K562 (cell line): ENCODE measurements at regions not wholly inside any gene's neighbourhood (a gene's known extent, or its start where the extent isn't known, plus 50 kb on each side); places are given as distances from the start of the nearest gene placed in this dataset.

Experiments used
- ATAC-seq: fragments of 200-7000 bp; cut with Tn5 transposase; 3 replicates; pipeline ENCODE4 v1.9.1; 2020; ENCODE audit warnings: moderate library complexity
- BruUV-seq: library from RNA; stranded (reverse); fragments of 400-500 nt; replicated peaks from 2 replicates; lab custom pipeline; 2021; lab: Mats Ljungman, UMichigan
- CTCF ChIA-PET: fragments of 300-600 bp; formaldehyde crosslinking; extraction: SDS; loops from one replicate; lab custom pipeline; 2021; ENCODE audit warnings: low intra/inter-chr PET ratio; lab: Yijun Ruan, JAX
- POLR2A ChIA-PET: fragments of 300-600, 350-650 bp; sonication (Branson Sonifier 250); formaldehyde crosslinking; extraction: SDS; loops from one replicate; lab custom pipeline; 2021; ENCODE audit warnings: antibody characterized with exemption, inconsistent platforms; lab: Yijun Ruan, JAX
- DNase-seq, 4 experiments: peaks; one replicate each; pipeline versions ENCODE4 v3.0.0 to v3.0.0-alpha.2; 2011 to 2018; ENCODE audit warnings: low spot score in 3 of 4, mixed read lengths in 3 of 4; ENCODE audit errors: extremely low read depth in 1 of 4
- FAIRE-seq: peaks from 2 replicates; lab custom pipeline; 2011; peaks lifted over from hg19 to GRCh38; lab: Jason Lieb, UNC
- H2AFZ ChIP-seq: 2 replicates; pipeline ENCODE4 v1.6.0; 2011; ENCODE audit warnings: low read depth, low read length, control low read depth, inconsistent platforms
- H3K27ac ChIP-seq: fragments of 200-600 bp; 3 replicates; pipeline ENCODE4 v1.8.0; 2011; ENCODE audit warnings: low read depth, mild to moderate bottlenecking, control low read depth, inconsistent platforms, low read length, moderate library complexity, mixed read lengths; ENCODE audit errors: extremely low read depth
- H3K27me3 ChIP-seq, 2 experiments: fragments of 300-600 bp in 1 of 2; 2 replicates in 1 of 2; 3 replicates in 1 of 2; pipeline versions ENCODE4 v1.6.0 to v1.8.0; 2011; ENCODE audit warnings: inconsistent platforms in 2 of 2, low read length in 2 of 2, mild to moderate bottlenecking in 1 of 2, mixed read lengths in 1 of 2, moderate library complexity in 1 of 2; ENCODE audit not compliant: control insufficient read depth in 2 of 2, insufficient read depth in 2 of 2
- H3K36me3 ChIP-seq: fragments of 300-600 bp; 3 replicates; pipeline ENCODE4 v1.8.0; 2011; ENCODE audit warnings: mild to moderate bottlenecking, low read length, inconsistent platforms; ENCODE audit not compliant: control insufficient read depth, insufficient read depth
- H3K4me1 ChIP-seq, 2 experiments: fragments of 200-600 bp in 1 of 2; replicated peaks in 1 of 2; 2 replicates in 1 of 2; 3 replicates in 1 of 2; pipeline versions ENCODE4 v1.5.1 to v1.8.0; 2011; ENCODE audit warnings: inconsistent platforms in 2 of 2, low read length in 2 of 2, mild to moderate bottlenecking in 1 of 2, mixed read lengths in 1 of 2, moderate library complexity in 1 of 2; ENCODE audit not compliant: control insufficient read depth in 2 of 2, insufficient read depth in 2 of 2
- H3K4me2 ChIP-seq: 2 replicates; pipeline ENCODE4 v1.6.1; 2011; ENCODE audit warnings: low read length, control low read depth, inconsistent platforms, mixed read lengths; ENCODE audit not compliant: insufficient read depth
- H3K4me3 ChIP-seq: fragments of 200-600 bp; sonication (generic), shearing (Covaris generic); 2 replicates; pipeline ENCODE4 v1.5.1; 2016; ENCODE audit warnings: control low read depth, inconsistent platforms
- H3K79me2 ChIP-seq: fragments of 200-600 bp; 3 replicates; pipeline ENCODE4 v1.8.0; 2011; ENCODE audit warnings: low read length, inconsistent platforms; ENCODE audit not compliant: control insufficient read depth, insufficient read depth
- H3K9ac ChIP-seq, 2 experiments: 2 replicates each; pipeline versions ENCODE4 v1.6.0 to v1.6.1; 2011; ENCODE audit warnings: low read depth in 2 of 2, low read length in 2 of 2, control low read depth in 1 of 2, inconsistent platforms in 1 of 2, mild to moderate bottlenecking in 1 of 2, mixed read lengths in 1 of 2; ENCODE audit not compliant: insufficient read depth in 1 of 2
- H3K9me1 ChIP-seq: one replicate; pipeline ENCODE4 v1.6.0; 2011; ENCODE audit warnings: inconsistent platforms, mild to moderate bottlenecking, low read length, moderate library complexity; ENCODE audit not compliant: control insufficient read depth, insufficient read depth
- H3K9me3 ChIP-seq: replicated peaks from 2 replicates; pipeline ENCODE4 v1.5.1; 2011; ENCODE audit warnings: low read depth, low read length, inconsistent platforms; ENCODE audit not compliant: control insufficient read depth, insufficient read depth
- H4K20me1 ChIP-seq: replicated peaks from 2 replicates; pipeline ENCODE4 v1.6.1; 2011; ENCODE audit warnings: low read length, inconsistent platforms, mixed read lengths; ENCODE audit not compliant: control insufficient read depth, insufficient read depth
- AFF1 ChIP-seq, 2 experiments: fragments of 450-650 bp; IDR thresholded peaks; 2 replicates each; pipeline ENCODE4 v1.6.1; 2018; ENCODE audit warnings: mild to moderate bottlenecking in 2 of 2, low read depth in 1 of 2; ENCODE audit not compliant: partially characterized antibody in 2 of 2
- E2F3 ChIP-seq: fragments of 250-450 bp; sonication (Bioruptor Pico); IDR thresholded peaks from 2 replicates; pipeline ENCODE4 v1.4.0; 2020; ENCODE audit warnings: mild to moderate bottlenecking
- E2F5 ChIP-seq: sonication (generic); formaldehyde crosslinking; IDR thresholded peaks from 2 replicates; pipeline ENCODE4 v1.8.0; 2022; ENCODE audit warnings: mild to moderate bottlenecking, missing genetic modification reagents
- HBP1 ChIP-seq: fragments of 450-650 bp; formaldehyde crosslinking; IDR thresholded peaks from 2 replicates; pipeline ENCODE4 v1.4.0; 2022; ENCODE audit warnings: missing genetic modification characterization
- MYBL2 ChIP-seq, 2 experiments: fragments of 450-650 bp in 1 of 2; sonication (generic) in 1 of 2; formaldehyde crosslinking in 1 of 2; IDR thresholded peaks; 2 replicates each; pipeline versions ENCODE4 v1.6.1 to v1.8.1; 2017 to 2022; ENCODE audit warnings: borderline replicate concordance in 1 of 2, inconsistent platforms in 1 of 2, low read depth in 1 of 2, mild to moderate bottlenecking in 1 of 2, missing genetic modification reagents in 1 of 2, moderate library complexity in 1 of 2
- POLR2AphosphoS5 ChIP-seq: IDR thresholded peaks from 2 replicates; pipeline ENCODE4 v1.6.1; 2011; ENCODE audit warnings: mild to moderate bottlenecking, low read depth, low read length, moderate library complexity; ENCODE audit not compliant: control insufficient read depth, insufficient read depth
- SNAPC5 ChIP-seq: fragments of 250-450 bp; sonication (Bioruptor Pico); IDR thresholded peaks from 2 replicates; pipeline ENCODE4 v1.8.0; 2021; ENCODE audit warnings: moderate library complexity, mild to moderate bottlenecking, inconsistent platforms
- ZNF436 ChIP-seq: fragments of 250-450, 450-650 bp; sonication (Bioruptor Pico); formaldehyde crosslinking; IDR thresholded peaks from 2 replicates; pipeline ENCODE4 v1.7.0; 2020; ENCODE audit warnings: mild to moderate bottlenecking
- WGBS: fragments of 100-300 bp; shearing (Covaris generic); methylation state at CpG from one replicate; pipeline ENCODE4 v1.1.6; 2016; ENCODE audit warnings: low coverage, mixed read lengths; ENCODE audit not compliant: insufficient coverage; ENCODE audit errors: missing lambda C conversion rate; 5-methylcytosine and 5-hydroxymethylcytosine counted together
- in situ Hi-C: fragments of 300-500 bp; cut with MboI; formaldehyde crosslinking; loops from 4 replicates; pipeline ENCODE4 v1.15.0; 2018; ENCODE audit warnings: inconsistent platforms, mixed read lengths
- intact Hi-C: fragments of 100-400 bp; cut with micrococcal nuclease; formaldehyde crosslinking; loops from 2 replicates; pipeline ENCODE4 v1.14.2; 2022
- TF ChIP-seq, protein P1 (sequence below): sonication (generic); formaldehyde crosslinking; IDR thresholded peaks from 2 replicates; pipeline ENCODE4 v1.8.0; 2022; ENCODE audit warnings: mild to moderate bottlenecking, missing genetic modification reagents, borderline replicate concordance
- TF ChIP-seq, protein P2 (sequence below): fragments of 450-650 bp; IDR thresholded peaks from 2 replicates; pipeline ENCODE4 v1.6.1; 2017; ENCODE audit warnings: antibody characterized with exemption

GRCh38 chr4:81528200-81528599 lies 56.5 kb upstream of the RASGEF1B start:
- FAIRE-seq: no peak
- TF ChIP-seq, protein P1, sequence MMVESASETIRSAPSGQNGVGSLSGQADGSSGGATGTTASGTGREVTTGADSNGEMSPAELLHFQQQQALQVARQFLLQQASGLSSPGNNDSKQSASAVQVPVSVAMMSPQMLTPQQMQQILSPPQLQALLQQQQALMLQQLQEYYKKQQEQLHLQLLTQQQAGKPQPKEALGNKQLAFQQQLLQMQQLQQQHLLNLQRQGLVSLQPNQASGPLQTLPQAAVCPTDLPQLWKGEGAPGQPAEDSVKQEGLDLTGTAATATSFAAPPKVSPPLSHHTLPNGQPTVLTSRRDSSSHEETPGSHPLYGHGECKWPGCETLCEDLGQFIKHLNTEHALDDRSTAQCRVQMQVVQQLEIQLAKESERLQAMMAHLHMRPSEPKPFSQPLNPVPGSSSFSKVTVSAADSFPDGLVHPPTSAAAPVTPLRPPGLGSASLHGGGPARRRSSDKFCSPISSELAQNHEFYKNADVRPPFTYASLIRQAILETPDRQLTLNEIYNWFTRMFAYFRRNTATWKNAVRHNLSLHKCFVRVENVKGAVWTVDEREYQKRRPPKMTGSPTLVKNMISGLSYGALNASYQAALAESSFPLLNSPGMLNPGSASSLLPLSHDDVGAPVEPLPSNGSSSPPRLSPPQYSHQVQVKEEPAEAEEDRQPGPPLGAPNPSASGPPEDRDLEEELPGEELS (CRISPR knock-in tag): no peak
- TF ChIP-seq POLR2AphosphoS5 (no peak), ZNF436 (no peak), MYBL2 (IDR thresholded peaks at IDR 0.05; ENCODE audit: low read depth) (no peak), MYBL2 (CRISPR knock-in tag; IDR thresholded peaks at IDR 0.05; ENCODE audit: borderline replicate concordance) (no peak), SNAPC5 (CRISPR knock-in tag) (no peak), AFF1 (IDR thresholded peaks at IDR 0.05; ENCODE audit: low read depth in 1 of 2, partially characterized antibody in 2 of 2) (no peak), HBP1 (no peak), E2F5 (CRISPR knock-in tag) (no peak), E2F3 (CRISPR knock-in tag) (no peak)
- TF ChIP-seq, protein P2, sequence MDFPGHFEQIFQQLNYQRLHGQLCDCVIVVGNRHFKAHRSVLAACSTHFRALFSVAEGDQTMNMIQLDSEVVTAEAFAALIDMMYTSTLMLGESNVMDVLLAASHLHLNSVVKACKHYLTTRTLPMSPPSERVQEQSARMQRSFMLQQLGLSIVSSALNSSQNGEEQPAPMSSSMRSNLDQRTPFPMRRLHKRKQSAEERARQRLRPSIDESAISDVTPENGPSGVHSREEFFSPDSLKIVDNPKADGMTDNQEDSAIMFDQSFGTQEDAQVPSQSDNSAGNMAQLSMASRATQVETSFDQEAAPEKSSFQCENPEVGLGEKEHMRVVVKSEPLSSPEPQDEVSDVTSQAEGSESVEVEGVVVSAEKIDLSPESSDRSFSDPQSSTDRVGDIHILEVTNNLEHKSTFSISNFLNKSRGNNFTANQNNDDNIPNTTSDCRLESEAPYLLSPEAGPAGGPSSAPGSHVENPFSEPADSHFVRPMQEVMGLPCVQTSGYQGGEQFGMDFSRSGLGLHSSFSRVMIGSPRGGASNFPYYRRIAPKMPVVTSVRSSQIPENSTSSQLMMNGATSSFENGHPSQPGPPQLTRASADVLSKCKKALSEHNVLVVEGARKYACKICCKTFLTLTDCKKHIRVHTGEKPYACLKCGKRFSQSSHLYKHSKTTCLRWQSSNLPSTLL: no peak
- TF ChIP-seq, all 486 proteins: peak for 0

More at GRCh38 chr4:81528200-81528599, 56.5 kb upstream of the RASGEF1B start:
- H3K4me2 ChIP-seq: no peak overlapping the region
- H3K27me3 ChIP-seq: no peaks in the 10 kb centered on the region
- WGBS: 0% methylated on average over 2 of the region's 2 CpGs
- in situ Hi-C loops: no loop called here
- H3K9me1 ChIP-seq: no peaks in the 10 kb centered on the region
- no peak for ATAC-seq
- H3K4me3 ChIP-seq: no peak overlapping the region
- no peaks in the 10 kb centered on the region for H3K79me2 ChIP-seq
- no peaks in the 10 kb centered on the region for H3K36me3 ChIP-seq
- H2AFZ ChIP-seq: no peak overlapping the region
- BruUV-seq: no TSS peak
- ChIA-PET CTCF (no interaction called here), POLR2A (no interaction called here)
- no peak overlapping the region for H3K27ac ChIP-seq
- no peaks in the 10 kb centered on the region for H4K20me1 ChIP-seq
- H3K9ac ChIP-seq: no peak overlapping the region
- intact Hi-C loops: no loop called here
- H3K4me1 ChIP-seq: no peaks in the 10 kb centered on the region
- DNase-seq: no peak
- no peaks in the 10 kb centered on the region for H3K9me3 ChIP-seq
